ENCODE measurements at regions not wholly inside any gene's neighbourhood (a gene's known extent, or its start where the extent isn't known, plus 50 kb on each side); places are given as distances from the start of the nearest gene placed in this dataset.
"Not testable (repeated sequence)": the region's sequence is repeated elsewhere in the genome, so short reads cannot be mapped to it uniquely, and the experiment has no call there.

GRCh38 chr4:12912896-12913418 lies 571.2 kb downstream of the RAB28 start:
- no peak for ATAC-seq
- H3K9me3 Mint-ChIP-seq: no peaks in the 10 kb centered on the region; the same call in 1 of the 3 replicates

GRCh38 chr4:12911750-12912358 lies 572.3 kb downstream of the RAB28 start:
- Histone ChIP-seq H3K4me1 (ENCODE audit: insufficient read depth) (no peaks in the 10 kb centered on the region), H2AFZ (no peak overlapping the region), H3K9me2 (ENCODE audit: insufficient read depth) (no peaks in the 10 kb centered on the region), H3K4me2 (no peak overlapping the region), H3K27ac (ENCODE audit: low read depth) (no peak overlapping the region), H4K20me1 (replicated peaks; ENCODE audit: insufficient read depth) (no peaks in the 10 kb centered on the region), H3K36me3 (ENCODE audit: insufficient read depth) (no peaks in the 10 kb centered on the region), H3K4me3 (no peak overlapping the region), H3K27me3 (ENCODE audit: insufficient read depth) (no peaks in the 10 kb centered on the region), H3K79me2 (replicated peaks; ENCODE audit: insufficient read depth) (no peaks in the 10 kb centered on the region), H3F3A (replicated peaks; ENCODE audit: low read depth) (no peaks in the 10 kb centered on the region)
- Mint-ChIP-seq H3K27me3 (ENCODE audit: insufficient read depth, low read depth, poor library complexity) (no peaks in the 10 kb centered on the region), H3K4me3 (no peak overlapping the region), H3K36me3 (ENCODE audit: low read depth) (no peaks in the 10 kb centered on the region), H3K9me3 (no peaks in the 10 kb centered on the region; the same call in 1 of the 3 replicates), H3K4me1 (no peaks in the 10 kb centered on the region), H3K27ac (no peak overlapping the region)
- DNase-seq (ENCODE audit: low spot score) (no peak), ATAC-seq (no peak)
- no peak for TF ChIP-seq POLR2AphosphoS5 (IDR thresholded peaks at IDR 0.05; ENCODE audit: low read depth)
- no peak for TF ChIP-seq EZH2phosphoT487 (IDR thresholded peaks at IDR 0.05; ENCODE audit: unreplicated experiment)
- no peak for TF ChIP-seq NANOG (IDR thresholded peaks at IDR 0.05; ENCODE audit: borderline replicate concordance)
- no peak for TF ChIP-seq STAT1 (IDR thresholded peaks at IDR 0.05; ENCODE audit: unreplicated experiment)

More at GRCh38 chr4:12912896-12913418, 571.2 kb downstream of the RAB28 start:
- no peaks in the 10 kb centered on the region for H3K36me3 ChIP-seq (ENCODE audit: insufficient read depth)
- no peaks in the 10 kb centered on the region for H3K4me1 ChIP-seq (ENCODE audit: insufficient read depth)
- Mint-ChIP-seq H3K4me3 (no peak overlapping the region), H3K27me3 (ENCODE audit: insufficient read depth, low read depth, poor library complexity) (no peaks in the 10 kb centered on the region), H3K4me1 (no peaks in the 10 kb centered on the region), H3K27ac (no peak overlapping the region), H3K36me3 (ENCODE audit: low read depth) (no peaks in the 10 kb centered on the region)
- H3K27ac ChIP-seq (ENCODE audit: low read depth): no peak overlapping the region
- H3K4me2 ChIP-seq: no peak overlapping the region
- H3K27me3 ChIP-seq (ENCODE audit: insufficient read depth): no peaks in the 10 kb centered on the region
- no peak overlapping the region for H2AFZ ChIP-seq
- no peaks in the 10 kb centered on the region for H3F3A ChIP-seq (replicated peaks; ENCODE audit: low read depth)
- H3K4me3 ChIP-seq: no peak overlapping the region
- no peak for DNase-seq (ENCODE audit: low spot score)
- TF ChIP-seq ZNF331 (CRISPR knock-in tag; IDR thresholded peaks at IDR 0.05; ENCODE audit: low read depth) (no peak), EZH2 (IDR thresholded peaks at IDR 0.05; ENCODE audit: low read depth, unreplicated experiment) (no peak), ETS1 (IDR thresholded peaks at IDR 0.05) (no peak), JUNB (IDR thresholded peaks at IDR 0.05; ENCODE audit: unreplicated experiment) (no peak), EZH2phosphoT487 (IDR thresholded peaks at IDR 0.05; ENCODE audit: unreplicated experiment) (no peak), CREB1 (CRISPR knock-in tag; IDR thresholded peaks at IDR 0.05; ENCODE audit: low read depth) (no peak)
- TF ChIP-seq, protein P1, sequence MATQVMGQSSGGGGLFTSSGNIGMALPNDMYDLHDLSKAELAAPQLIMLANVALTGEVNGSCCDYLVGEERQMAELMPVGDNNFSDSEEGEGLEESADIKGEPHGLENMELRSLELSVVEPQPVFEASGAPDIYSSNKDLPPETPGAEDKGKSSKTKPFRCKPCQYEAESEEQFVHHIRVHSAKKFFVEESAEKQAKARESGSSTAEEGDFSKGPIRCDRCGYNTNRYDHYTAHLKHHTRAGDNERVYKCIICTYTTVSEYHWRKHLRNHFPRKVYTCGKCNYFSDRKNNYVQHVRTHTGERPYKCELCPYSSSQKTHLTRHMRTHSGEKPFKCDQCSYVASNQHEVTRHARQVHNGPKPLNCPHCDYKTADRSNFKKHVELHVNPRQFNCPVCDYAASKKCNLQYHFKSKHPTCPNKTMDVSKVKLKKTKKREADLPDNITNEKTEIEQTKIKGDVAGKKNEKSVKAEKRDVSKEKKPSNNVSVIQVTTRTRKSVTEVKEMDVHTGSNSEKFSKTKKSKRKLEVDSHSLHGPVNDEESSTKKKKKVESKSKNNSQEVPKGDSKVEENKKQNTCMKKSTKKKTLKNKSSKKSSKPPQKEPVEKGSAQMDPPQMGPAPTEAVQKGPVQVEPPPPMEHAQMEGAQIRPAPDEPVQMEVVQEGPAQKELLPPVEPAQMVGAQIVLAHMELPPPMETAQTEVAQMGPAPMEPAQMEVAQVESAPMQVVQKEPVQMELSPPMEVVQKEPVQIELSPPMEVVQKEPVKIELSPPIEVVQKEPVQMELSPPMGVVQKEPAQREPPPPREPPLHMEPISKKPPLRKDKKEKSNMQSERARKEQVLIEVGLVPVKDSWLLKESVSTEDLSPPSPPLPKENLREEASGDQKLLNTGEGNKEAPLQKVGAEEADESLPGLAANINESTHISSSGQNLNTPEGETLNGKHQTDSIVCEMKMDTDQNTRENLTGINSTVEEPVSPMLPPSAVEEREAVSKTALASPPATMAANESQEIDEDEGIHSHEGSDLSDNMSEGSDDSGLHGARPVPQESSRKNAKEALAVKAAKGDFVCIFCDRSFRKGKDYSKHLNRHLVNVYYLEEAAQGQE (IDR thresholded peaks at IDR 0.05; ENCODE audit: unreplicated experiment): no peak
- H3K9me2 ChIP-seq (ENCODE audit: insufficient read depth): no peaks in the 10 kb centered on the region
- no peaks in the 10 kb centered on the region for H4K20me1 ChIP-seq (replicated peaks; ENCODE audit: insufficient read depth)
- no peaks in the 10 kb centered on the region for H3K79me2 ChIP-seq (replicated peaks; ENCODE audit: insufficient read depth)

GRCh38 chr4:12903640-12904039 lies 580.5 kb downstream of the RAB28 start:
- H3K27me3 ChIP-seq (ENCODE audit: insufficient read depth); H3K4me1 ChIP-seq (ENCODE audit: insufficient read depth): not testable (repeated sequence)

More at GRCh38 chr4:12903640-12904039, 580.5 kb downstream of the RAB28 start:
- H3K27ac Mint-ChIP-seq; H3K4me3 ChIP-seq; H3K4me2 ChIP-seq; H3K27me3 Mint-ChIP-seq (ENCODE audit: insufficient read depth, low read depth, poor library complexity); H3F3A ChIP-seq (replicated peaks; ENCODE audit: low read depth); ATAC-seq; H3K36me3 Mint-ChIP-seq (ENCODE audit: low read depth); H3K9me2 ChIP-seq (ENCODE audit: insufficient read depth); H3K36me3 ChIP-seq (ENCODE audit: insufficient read depth); H3K9me3 Mint-ChIP-seq; H4K20me1 ChIP-seq (replicated peaks; ENCODE audit: insufficient read depth); DNase-seq (ENCODE audit: low spot score); H2AFZ ChIP-seq; H3K27ac ChIP-seq (ENCODE audit: low read depth); H3K79me2 ChIP-seq (replicated peaks; ENCODE audit: insufficient read depth); H3K4me3 Mint-ChIP-seq: not testable (repeated sequence)
- peaks cover 16% of the 10 kb centered on the region for H3K4me1 Mint-ChIP-seq
